ENCODE measurements at regions not wholly inside any gene's neighbourhood (a gene's known extent, or its start where the extent isn't known, plus 50 kb on each side); places are given as distances from the start of the nearest gene placed in this dataset.

DNA sequence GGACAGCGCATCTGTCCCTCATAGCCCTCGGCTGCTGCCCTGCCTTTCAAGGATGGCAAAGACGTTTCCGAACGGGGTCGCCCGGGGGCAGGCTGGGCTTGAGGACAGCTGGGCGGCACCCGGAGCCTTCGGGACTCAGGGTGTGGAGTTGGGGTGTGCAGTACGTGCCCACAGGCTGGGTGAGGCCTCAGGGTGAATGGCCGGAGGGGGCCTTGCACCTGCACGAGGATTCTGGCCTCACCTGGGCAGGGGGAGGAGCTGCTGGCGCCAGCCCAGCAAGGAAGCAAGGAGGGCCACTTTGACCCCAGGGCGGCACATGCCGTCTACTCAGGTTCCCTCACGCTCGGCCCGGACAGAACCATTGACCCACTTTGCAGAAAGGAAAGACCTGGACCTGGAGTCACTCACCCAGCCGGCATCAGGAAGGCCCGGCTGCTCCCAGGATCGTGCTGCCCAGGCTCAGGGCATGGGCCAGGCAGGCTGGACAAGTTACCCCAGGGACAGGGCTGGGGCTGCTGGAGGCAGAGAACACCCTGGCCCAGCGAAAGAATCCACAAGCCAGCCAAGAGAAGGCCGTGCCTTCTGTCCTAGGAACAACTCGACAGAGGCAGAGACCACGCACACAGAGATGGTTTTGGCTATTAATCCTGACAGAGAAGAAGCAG is 65.1 kb upstream of the TTC34 start:
- Histone ChIP-seq H3K27me3 (ENCODE audit: insufficient read depth, low read length) (no peaks in the 10 kb centered on the region), H3K79me2 (ENCODE audit: insufficient read depth, low read length) (no peaks in the 10 kb centered on the region), H2AFZ (ENCODE audit: low read length) (no peak overlapping the region), H3K36me3 (ENCODE audit: insufficient read depth, low read length) (no peaks in the 10 kb centered on the region), H3K27ac (ENCODE audit: low read depth, low read length) (no peak overlapping the region), H4K20me1 (ENCODE audit: insufficient read depth, low read length) (no peaks in the 10 kb centered on the region), H3K9me3 (ENCODE audit: low read depth, low read length) (peaks cover 9% of the 10 kb centered on the region), H3K4me3 (ENCODE audit: insufficient read depth, low read length) (no peak overlapping the region), H3K4me1 (ENCODE audit: insufficient read depth, low read length) (no peaks in the 10 kb centered on the region), H3K4me2 (ENCODE audit: insufficient read depth, low read length) (no peak overlapping the region)
- TF ChIP-seq, protein P1, sequence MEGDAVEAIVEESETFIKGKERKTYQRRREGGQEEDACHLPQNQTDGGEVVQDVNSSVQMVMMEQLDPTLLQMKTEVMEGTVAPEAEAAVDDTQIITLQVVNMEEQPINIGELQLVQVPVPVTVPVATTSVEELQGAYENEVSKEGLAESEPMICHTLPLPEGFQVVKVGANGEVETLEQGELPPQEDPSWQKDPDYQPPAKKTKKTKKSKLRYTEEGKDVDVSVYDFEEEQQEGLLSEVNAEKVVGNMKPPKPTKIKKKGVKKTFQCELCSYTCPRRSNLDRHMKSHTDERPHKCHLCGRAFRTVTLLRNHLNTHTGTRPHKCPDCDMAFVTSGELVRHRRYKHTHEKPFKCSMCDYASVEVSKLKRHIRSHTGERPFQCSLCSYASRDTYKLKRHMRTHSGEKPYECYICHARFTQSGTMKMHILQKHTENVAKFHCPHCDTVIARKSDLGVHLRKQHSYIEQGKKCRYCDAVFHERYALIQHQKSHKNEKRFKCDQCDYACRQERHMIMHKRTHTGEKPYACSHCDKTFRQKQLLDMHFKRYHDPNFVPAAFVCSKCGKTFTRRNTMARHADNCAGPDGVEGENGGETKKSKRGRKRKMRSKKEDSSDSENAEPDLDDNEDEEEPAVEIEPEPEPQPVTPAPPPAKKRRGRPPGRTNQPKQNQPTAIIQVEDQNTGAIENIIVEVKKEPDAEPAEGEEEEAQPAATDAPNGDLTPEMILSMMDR (IDR thresholded peaks at IDR 0.05; ENCODE audit: extremely low read depth, low read depth, low read length) = no peak
- DNase-seq (ENCODE audit: insufficient read length, low spot score, missing footprints) = no peak

DNA sequence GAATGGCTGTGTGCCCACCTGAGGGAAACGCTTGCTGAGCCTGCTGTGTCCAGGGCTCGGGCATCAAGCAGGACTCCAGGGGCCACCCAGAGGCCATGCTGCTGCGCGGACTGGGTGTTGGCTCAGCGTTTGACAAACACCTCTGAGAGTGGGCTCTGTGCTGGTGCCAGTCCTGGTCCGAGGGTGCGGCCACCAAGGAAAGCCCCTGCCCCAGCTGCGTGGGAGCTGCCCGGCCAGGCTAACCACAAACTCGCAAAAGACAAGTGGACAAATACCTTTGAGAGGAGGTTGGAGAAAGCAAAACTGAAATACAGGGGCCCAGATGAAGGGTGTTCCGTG is 65.6 kb upstream of the TTC34 start:
- TF ChIP-seq, protein P1 (IDR thresholded peaks at IDR 0.05; ENCODE audit: extremely low read depth, low read depth, low read length) = no peak
- no peak overlapping the region for H3K4me2 ChIP-seq (ENCODE audit: insufficient read depth, low read length)

DNA sequence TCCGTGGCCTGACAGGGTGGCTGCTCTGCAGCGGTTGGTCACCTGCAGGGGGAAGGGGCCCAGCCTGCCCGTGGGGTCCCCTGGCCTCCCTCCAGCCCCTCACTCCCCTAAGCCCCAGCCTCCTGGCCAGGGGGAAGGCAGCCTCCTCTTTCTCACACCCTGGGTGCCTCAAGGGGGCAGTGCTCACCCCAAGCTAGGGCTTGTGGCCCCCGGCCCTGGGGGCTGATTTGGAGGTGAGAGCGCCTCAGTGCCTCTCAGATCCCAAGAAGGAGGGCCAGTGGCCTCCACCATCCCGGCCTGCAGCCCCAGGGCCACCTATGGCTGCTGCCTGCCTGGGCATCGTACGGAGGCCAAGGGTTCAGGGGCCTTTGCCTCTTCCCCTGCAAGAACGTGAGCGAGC is 66.4 kb upstream of the TTC34 start:
- TF ChIP-seq, protein P1 (IDR thresholded peaks at IDR 0.05; ENCODE audit: extremely low read depth, low read depth, low read length) = no peak
- no peak overlapping the region for H3K27ac ChIP-seq (ENCODE audit: low read depth, low read length)
- H4K20me1 ChIP-seq (ENCODE audit: insufficient read depth, low read length) = no peaks in the 10 kb centered on the region
- H3K4me1 ChIP-seq (ENCODE audit: insufficient read depth, low read length) = no peaks in the 10 kb centered on the region
- no peak for DNase-seq (ENCODE audit: insufficient read length, low spot score, missing footprints)
- no peak overlapping the region for H3K4me3 ChIP-seq (ENCODE audit: insufficient read depth, low read length)
- H3K4me2 ChIP-seq (ENCODE audit: insufficient read depth, low read length) = no peak overlapping the region
- H3K27me3 ChIP-seq (ENCODE audit: insufficient read depth, low read length) = no peaks in the 10 kb centered on the region
- peaks cover 10% of the 10 kb centered on the region for H3K9me3 ChIP-seq (ENCODE audit: low read depth, low read length)
- H3K79me2 ChIP-seq (ENCODE audit: insufficient read depth, low read length) = no peaks in the 10 kb centered on the region
- no peak overlapping the region for H2AFZ ChIP-seq (ENCODE audit: low read length)
- H3K36me3 ChIP-seq (ENCODE audit: insufficient read depth, low read length) = no peaks in the 10 kb centered on the region

More for the DNA sequence above, 65.6 kb upstream of the TTC34 start:
- Histone ChIP-seq H3K79me2 (ENCODE audit: insufficient read depth, low read length) (no peaks in the 10 kb centered on the region), H4K20me1 (ENCODE audit: insufficient read depth, low read length) (no peaks in the 10 kb centered on the region), H3K4me3 (ENCODE audit: insufficient read depth, low read length) (no peak overlapping the region), H3K27ac (ENCODE audit: low read depth, low read length) (no peak overlapping the region), H3K4me1 (ENCODE audit: insufficient read depth, low read length) (no peaks in the 10 kb centered on the region), H2AFZ (ENCODE audit: low read length) (no peak overlapping the region), H3K27me3 (ENCODE audit: insufficient read depth, low read length) (no peaks in the 10 kb centered on the region), H3K36me3 (ENCODE audit: insufficient read depth, low read length) (no peaks in the 10 kb centered on the region), H3K9me3 (ENCODE audit: low read depth, low read length) (peaks cover 10% of the 10 kb centered on the region)
- DNase-seq (ENCODE audit: insufficient read length, low spot score, missing footprints) = no peak

GRCh38 chr1:2868571-2869195 is 67.2 kb upstream of the TTC34 start:
- Histone ChIP-seq H3K36me3 (ENCODE audit: insufficient read depth, low read length) (no peaks in the 10 kb centered on the region), H3K9me3 (ENCODE audit: low read depth, low read length) (peaks cover 10% of the 10 kb centered on the region), H3K4me2 (ENCODE audit: insufficient read depth, low read length) (no peak overlapping the region), H3K4me1 (ENCODE audit: insufficient read depth, low read length) (no peaks in the 10 kb centered on the region), H2AFZ (ENCODE audit: low read length) (no peak overlapping the region), H3K27me3 (ENCODE audit: insufficient read depth, low read length) (no peaks in the 10 kb centered on the region), H4K20me1 (ENCODE audit: insufficient read depth, low read length) (no peaks in the 10 kb centered on the region), H3K27ac (ENCODE audit: low read depth, low read length) (no peak overlapping the region), H3K4me3 (ENCODE audit: insufficient read depth, low read length) (no peak overlapping the region), H3K79me2 (ENCODE audit: insufficient read depth, low read length) (no peaks in the 10 kb centered on the region)
- TF ChIP-seq, protein P1 (IDR thresholded peaks at IDR 0.05; ENCODE audit: extremely low read depth, low read depth, low read length) = no peak
- DNase-seq (ENCODE audit: insufficient read length, low spot score, missing footprints) = no peak
